ENCODE measurements at regions not wholly inside any gene's neighbourhood (a gene's known extent, or its start where the extent isn't known, plus 50 kb on each side); places are given as distances from the start of the nearest gene placed in this dataset.

GRCh38 chr18:45330170-45330594 lies 285.1 kb upstream of the SLC14A2 start:
- TF ChIP-seq ZFX (IDR thresholded peaks at IDR 0.05) (no peak), CTCF (conservative IDR thresholded peaks at IDR 0.05) (no peak)
- no peak overlapping the region for H3K27ac ChIP-seq

- TF ChIP-seq ZFX (IDR thresholded peaks at IDR 0.05) (no peak), CTCF (conservative IDR thresholded peaks at IDR 0.05) (no peak)
- no peak overlapping the region for H3K27ac ChIP-seq
Measured at GRCh38 chr18:45332871-45333270, 282.4 kb upstream of the SLC14A2 start.

- no peak for TF ChIP-seq CTCF (conservative IDR thresholded peaks at IDR 0.05)
- no peak for TF ChIP-seq ZFX (IDR thresholded peaks at IDR 0.05)
- H3K27ac ChIP-seq, result no peak overlapping the region
Measured at GRCh38 chr18:45334191-45334590, 281.1 kb upstream of the SLC14A2 start.

- TF ChIP-seq CTCF (conservative IDR thresholded peaks at IDR 0.05) (no peak), ZFX (IDR thresholded peaks at IDR 0.05) (no peak)
- no peak overlapping the region for H3K27ac ChIP-seq
Measured at GRCh38 chr18:45335282-45336043, 279.8 kb upstream of the SLC14A2 start.

GRCh38 chr18:45336448-45336847 lies 278.8 kb upstream of the SLC14A2 start:
- TF ChIP-seq CTCF (conservative IDR thresholded peaks at IDR 0.05) (no peak), ZFX (IDR thresholded peaks at IDR 0.05) (no peak)

GRCh38 chr18:45337477-45337876 lies 277.8 kb upstream of the SLC14A2 start:
- no peak overlapping the region for H3K27ac ChIP-seq
- no peak for TF ChIP-seq CTCF (conservative IDR thresholded peaks at IDR 0.05)
- no peak for TF ChIP-seq ZFX (IDR thresholded peaks at IDR 0.05)

More at GRCh38 chr18:45336448-45336847, 278.8 kb upstream of the SLC14A2 start:
- H3K27ac ChIP-seq, result no peak overlapping the region

- no peak overlapping the region for H3K27ac ChIP-seq
- TF ChIP-seq CTCF (conservative IDR thresholded peaks at IDR 0.05), result no peak
- TF ChIP-seq ZFX (IDR thresholded peaks at IDR 0.05), result no peak
Measured at GRCh38 chr18:45339810-45340550, 275.3 kb upstream of the SLC14A2 start.

All from C4-2B (cell line).